SK-N-SH (cell line): ENCODE measurements at regions not wholly inside any gene's neighbourhood (a gene's known extent, or its start where the extent isn't known, plus 50 kb on each side); places are given as distances from the start of the nearest gene placed in this dataset.

Experiments
- CHD2 ChIP-seq: fragments of 150-350 bp; IDR thresholded peaks from 2 replicates; pipeline ENCODE4 v1.6.1; 2018; ENCODE audit warnings: low read length; ENCODE audit not compliant: partially characterized antibody
- CTCF ChIP-seq: fragments of 200-600 bp; sonication (generic); IDR thresholded peaks from 2 replicates; pipeline ENCODE4 v1.6.1; 2017; ENCODE audit warnings: antibody characterized with exemption, mild to moderate bottlenecking, moderate library complexity
- ELF1 ChIP-seq: IDR thresholded peaks from 2 replicates; pipeline ENCODE4 v1.4.0; 2012
- EP300 ChIP-seq, 2 experiments: IDR thresholded peaks; 2 replicates each; pipeline versions ENCODE4 v1.4.0 to v1.6.1; 2012; ENCODE audit warnings: borderline replicate concordance in 1 of 2, low read depth in 1 of 2, low read length in 1 of 2
- EZH2phosphoT487 ChIP-seq: fragments of 200-600 bp; sonication (generic); IDR thresholded peaks from 2 replicates; pipeline ENCODE4 v1.6.1; 2017; ENCODE audit warnings: low read depth, mixed run types, mild to moderate bottlenecking, antibody characterized with exemption, moderate library complexity, borderline replicate concordance
- FOXJ3 ChIP-seq: sonication (generic); formaldehyde crosslinking; IDR thresholded peaks from 2 replicates; pipeline ENCODE4 v1.5.1; 2020; ENCODE audit warnings: mild to moderate bottlenecking, missing genetic modification reagents
- IRF3 ChIP-seq: fragments of 150-350 bp; IDR thresholded peaks from 2 replicates; pipeline ENCODE4 v1.6.1; 2016; ENCODE audit warnings: mild to moderate bottlenecking, low read depth, low read length
- MAX ChIP-seq: IDR thresholded peaks from 2 replicates; pipeline ENCODE4 v1.4.0; 2012; ENCODE audit warnings: low read depth
- MXI1 ChIP-seq: IDR thresholded peaks from 2 replicates; pipeline ENCODE4 v1.6.1; 2012; ENCODE audit warnings: mild to moderate bottlenecking, low read depth, low read length, improper control_type of control experiment
- NFIC ChIP-seq: IDR thresholded peaks from 2 replicates; pipeline ENCODE4 v1.4.0; 2012; ENCODE audit warnings: borderline replicate concordance
- RCOR1 ChIP-seq: fragments of 150-350 bp; IDR thresholded peaks from 2 replicates; pipeline ENCODE4 v1.6.1; 2017; ENCODE audit warnings: antibody characterized with exemption, low read length
- TCF12 ChIP-seq: IDR thresholded peaks from 2 replicates; pipeline ENCODE4 v1.4.0; 2012
- TEAD4 ChIP-seq: IDR thresholded peaks from 2 replicates; pipeline ENCODE4 v1.4.0; 2012; ENCODE audit warnings: mild to moderate bottlenecking, borderline replicate concordance; ENCODE audit not compliant: insufficient read depth

GRCh38 chr18:22658318-22658717 lies 240.6 kb upstream of the CTAGE1 start:
- TF ChIP-seq CHD2, result no peak
- no peak for TF ChIP-seq CTCF
- no peak for TF ChIP-seq FOXJ3
- TF ChIP-seq MXI1, result no peak
- TF ChIP-seq TEAD4, result no peak
- TF ChIP-seq IRF3, result no peak
- no peak for TF ChIP-seq TCF12
- no peak for TF ChIP-seq EP300 (IDR thresholded peaks at IDR 0.05; ENCODE audit: borderline replicate concordance in 1 of 2, low read depth in 1 of 2, low read length in 1 of 2)
- no peak for TF ChIP-seq ELF1
- TF ChIP-seq RCOR1, result no peak
- TF ChIP-seq MAX, result no peak
- no peak for TF ChIP-seq EZH2phosphoT487
- TF ChIP-seq NFIC, result no peak
